Adrenal gland (tissue), 5 donors: ENCODE measurements at regions not wholly inside any gene's neighbourhood (a gene's known extent, or its start where the extent isn't known, plus 50 kb on each side); places are given as distances from the start of the nearest gene placed in this dataset.
"Not testable (repeated sequence)": the region's sequence is repeated elsewhere in the genome, so short reads cannot be mapped to it uniquely, and the experiment has no call there.

Experiments
- CTCF ChIP-seq, 6 experiments: fragments of 450-650 bp in 4 of 6; fragments of 200-600 bp in 2 of 6; sonication (generic) in 1 of 6; IDR thresholded peaks; 1 replicate in 5 of 6; 2 replicates in 1 of 6; pipeline versions ENCODE4 v1.5.1 to v1.8.0; 2016 to 2021; ENCODE audit warnings: antibody characterized with exemption in 6 of 6, mild to moderate bottlenecking in 2 of 6, moderate library complexity in 1 of 6
- POLR2A ChIP-seq, 2 donors: fragments of 450-650 bp; IDR thresholded peaks; one replicate each; pipeline ENCODE4 v1.6.1; 2017; ENCODE audit warnings: antibody characterized with exemption in 2 of 2, mild to moderate bottlenecking in 2 of 2, moderate library complexity in 1 of 2
- donor health status: DM: no; HTN: no; CAD: no.

- not testable (repeated sequence) for TF ChIP-seq CTCF, POLR2A (IDR thresholded peaks at IDR 0.05)
These were observed 796.9 kb upstream of the NCAM2 start for GRCh38 chr21:20201323-20201722.
